Kidney (tissue), 13 donors: ENCODE measurements at regions not wholly inside any gene's neighbourhood (a gene's known extent, or its start where the extent isn't known, plus 50 kb on each side); places are given as distances from the start of the nearest gene placed in this dataset.
A peak's percentile ranks its signal among the peaks of the same experiment; 100 is the strongest.

Experiments
- DNase-seq, 5 donors: peaks; one replicate each; pipeline ENCODE4 v3.0.0-alpha.2; 2013 to 2020
- FAIRE-seq: peaks from 2 replicates; lab custom pipeline; 2012; peaks lifted over from hg19 to GRCh38; lab: Jason Lieb, UNC
- H3K27ac ChIP-seq, 2 donors: one replicate each; pipeline ENCODE4 v1.7.0; 2013; ENCODE audit warnings: low read depth in 2 of 2, low read length in 2 of 2, inconsistent platforms in 1 of 2
- H3K27me3 ChIP-seq: one replicate; pipeline ENCODE4 v1.7.1; 2013; ENCODE audit warnings: low read length, inconsistent platforms; ENCODE audit not compliant: control insufficient read depth, insufficient read depth
- H3K36me3 ChIP-seq, 3 donors: one replicate each; pipeline versions ENCODE4 v1.7.0 to v1.7.1; 2013; ENCODE audit warnings: low read length in 3 of 3, control low read depth in 1 of 3, inconsistent platforms in 1 of 3; ENCODE audit not compliant: insufficient read depth in 3 of 3, control insufficient read depth in 2 of 3
- H3K4me1 ChIP-seq, 3 donors: one replicate each; pipeline versions ENCODE4 v1.7.0 to v1.7.1; 2013; ENCODE audit warnings: low read length in 3 of 3, inconsistent platforms in 1 of 3, low read depth in 1 of 3; ENCODE audit not compliant: control insufficient read depth in 2 of 3, insufficient read depth in 2 of 3
- H3K4me3 ChIP-seq, 3 donors: one replicate each; pipeline versions ENCODE4 v1.7.0 to v1.8.1; 2013; ENCODE audit warnings: low read length in 3 of 3, control low read depth in 1 of 3, inconsistent platforms in 1 of 3
- H3K9ac ChIP-seq, 3 donors: one replicate each; pipeline versions ENCODE4 v1.7.0 to v1.7.1; 2013; ENCODE audit warnings: low read length in 3 of 3, control low read depth in 1 of 3, inconsistent platforms in 1 of 3
- H3K9me3 ChIP-seq, 3 donors: one replicate each; pipeline versions ENCODE4 v1.7.0 to v1.7.1; 2013; ENCODE audit warnings: low read length in 3 of 3, control low read depth in 1 of 3, inconsistent platforms in 1 of 3; ENCODE audit not compliant: control insufficient read depth in 2 of 3, insufficient read depth in 1 of 3
- CTCF ChIP-seq: IDR thresholded peaks from 3 replicates; pipeline ENCODE4 v1.5.1; 2012; ENCODE audit warnings: mild to moderate bottlenecking, moderate library complexity, borderline replicate concordance; ENCODE audit not compliant: insufficient read depth; ENCODE audit errors: extremely low read depth
- intact Hi-C: fragments of 100-400 bp; cut with DNase I; formaldehyde crosslinking; loops from one replicate; pipeline ENCODE4 v1.11.1; 2022
- donor health status: control.
- donor health status: control.
- donor health status: control.
- donor health status: control.
- donor health status: control.
- donor health status: DM: yes; HTN: yes; CAD: no.
- donor health status: Normal renal cell carcinoma (clear cell type).

GRCh38 chr1:177451191-177451590 lies 280.4 kb downstream of the BRINP2 start:
- H3K36me3 ChIP-seq = no peaks in the 10 kb centered on the region
- H3K27ac ChIP-seq = peak overlapping the region in 1 of 2 donors; percentile 15
- peak in 3 of 5 donors; percentile 32 to 65 (median 60) for DNase-seq
- no peak overlapping the region for H3K9ac ChIP-seq
- intact Hi-C loops = no loop called here
- FAIRE-seq = no peak
- H3K9me3 ChIP-seq = peaks cover 0 to 3% (median 0%) of the 10 kb centered on the region in 3 donors
- peaks cover 0 to 21% (median 2%) of the 10 kb centered on the region in 3 donors for H3K4me1 ChIP-seq
- H3K4me3 ChIP-seq = peak overlapping the region in 1 of 3 donors; percentile 20
- no peaks in the 10 kb centered on the region for H3K27me3 ChIP-seq
- TF ChIP-seq CTCF = no peak

GRCh38 chr1:177448652-177449357 lies 278.0 kb downstream of the BRINP2 start:
- H3K4me1 ChIP-seq = peaks cover 0 to 21% (median 2%) of the 10 kb centered on the region in 3 donors
- DNase-seq (no peak), FAIRE-seq (no peak)
- no peak overlapping the region for H3K4me3 ChIP-seq
- no peak for TF ChIP-seq CTCF
- H3K27ac ChIP-seq = no peak overlapping the region
- no peaks in the 10 kb centered on the region for H3K9me3 ChIP-seq
- H3K36me3 ChIP-seq = no peaks in the 10 kb centered on the region
- no peak overlapping the region for H3K9ac ChIP-seq
- intact Hi-C loops = no loop called here
- H3K27me3 ChIP-seq = no peaks in the 10 kb centered on the region

GRCh38 chr1:177448036-177448615 lies 277.4 kb downstream of the BRINP2 start:
- H3K4me1 ChIP-seq = peaks cover 0 to 21% (median 2%) of the 10 kb centered on the region in 3 donors
- intact Hi-C loops = no loop called here
- H3K27me3 ChIP-seq = no peaks in the 10 kb centered on the region
- TF ChIP-seq CTCF = no peak
- H3K9me3 ChIP-seq = no peaks in the 10 kb centered on the region
- no peaks in the 10 kb centered on the region for H3K36me3 ChIP-seq
- no peak overlapping the region for H3K4me3 ChIP-seq
- no peak overlapping the region for H3K9ac ChIP-seq
- H3K27ac ChIP-seq = peak overlapping the region in 1 of 2 donors; percentile 12
- FAIRE-seq = no peak
- DNase-seq = peak in 3 of 5 donors; percentile 44 to 58 (median 54)
